ENCODE measurements at regions not wholly inside any gene's neighbourhood (a gene's known extent, or its start where the extent isn't known, plus 50 kb on each side); places are given as distances from the start of the nearest gene placed in this dataset.

- TF ChIP-seq, protein P1, sequence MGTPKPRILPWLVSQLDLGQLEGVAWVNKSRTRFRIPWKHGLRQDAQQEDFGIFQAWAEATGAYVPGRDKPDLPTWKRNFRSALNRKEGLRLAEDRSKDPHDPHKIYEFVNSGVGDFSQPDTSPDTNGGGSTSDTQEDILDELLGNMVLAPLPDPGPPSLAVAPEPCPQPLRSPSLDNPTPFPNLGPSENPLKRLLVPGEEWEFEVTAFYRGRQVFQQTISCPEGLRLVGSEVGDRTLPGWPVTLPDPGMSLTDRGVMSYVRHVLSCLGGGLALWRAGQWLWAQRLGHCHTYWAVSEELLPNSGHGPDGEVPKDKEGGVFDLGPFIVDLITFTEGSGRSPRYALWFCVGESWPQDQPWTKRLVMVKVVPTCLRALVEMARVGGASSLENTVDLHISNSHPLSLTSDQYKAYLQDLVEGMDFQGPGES (IDR thresholded peaks at IDR 0.05; ENCODE audit: low read depth, low read length): no peak
- no peak for TF ChIP-seq MEF2A (IDR thresholded peaks at IDR 0.05; ENCODE audit: borderline replicate concordance, low read depth)
- no peak for TF ChIP-seq CHD2 (IDR thresholded peaks at IDR 0.05; ENCODE audit: low read length, partially characterized antibody)
These were observed 130.4 kb upstream of the BASP1 start (continued) for GRCh38 chr5:17087035-17087434.

DNA sequence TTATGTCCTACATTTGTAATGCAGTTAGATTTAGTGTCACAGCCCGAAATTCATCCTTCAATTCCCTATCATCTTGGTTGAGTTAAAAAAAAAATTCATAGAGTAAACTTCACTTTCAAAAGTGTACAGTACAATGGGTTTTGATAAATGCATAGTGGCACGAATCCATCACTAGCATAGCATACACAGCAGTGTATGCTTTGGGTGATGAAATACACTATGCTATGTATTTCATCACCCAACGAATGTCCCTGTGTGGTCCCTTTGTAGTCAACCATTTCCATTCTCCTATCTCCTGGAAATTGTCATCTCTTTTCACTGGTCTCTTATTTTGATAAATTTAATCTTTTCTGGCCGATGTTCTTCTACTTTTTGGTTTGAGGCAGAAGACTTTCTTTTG is 129.4 kb upstream of the BASP1 start:
- CTCF ChIA-PET: no interaction called here
- no peak for DNase-seq
- no peaks in the 10 kb centered on the region for H3K9me3 ChIP-seq

More for the DNA sequence above, 129.4 kb upstream of the BASP1 start:
- H3K27ac ChIP-seq (ENCODE audit: low read depth in 2 of 2, low read length in 1 of 2): no peak overlapping the region
- H3K79me2 ChIP-seq (ENCODE audit: insufficient read depth): no peaks in the 10 kb centered on the region
- H3K4me1 ChIP-seq (ENCODE audit: control insufficient read depth in 1 of 2, insufficient read depth in 2 of 2, low read depth in 1 of 2, low read length in 1 of 2): no peaks in the 10 kb centered on the region
- H3F3A ChIP-seq (replicated peaks; ENCODE audit: insufficient read depth): no peaks in the 10 kb centered on the region
- POLR2A ChIA-PET: no interaction called here
- no peaks in the 10 kb centered on the region for H3K36me3 ChIP-seq (replicated peaks in 1 of 2; ENCODE audit: control insufficient read depth in 1 of 2, insufficient read depth in 2 of 2, low read length in 1 of 2)
- TF ChIP-seq NRF1 (IDR thresholded peaks at IDR 0.05; ENCODE audit: low read depth, low read length): no peak
- TF ChIP-seq RCOR1 (IDR thresholded peaks at IDR 0.05; ENCODE audit: low read length): no peak
- no peak for TF ChIP-seq RXRA (IDR thresholded peaks at IDR 0.05; ENCODE audit: borderline replicate concordance, low read depth)
- TF ChIP-seq RFX5 (IDR thresholded peaks at IDR 0.05; ENCODE audit: low read length): no peak
- TF ChIP-seq CHD2 (IDR thresholded peaks at IDR 0.05; ENCODE audit: low read length, partially characterized antibody): no peak
- no peak for TF ChIP-seq ELF1 (IDR thresholded peaks at IDR 0.05)
- no peak for TF ChIP-seq GABPA (IDR thresholded peaks at IDR 0.05; ENCODE audit: low read depth)
- no peak for TF ChIP-seq USF1 (IDR thresholded peaks at IDR 0.05; ENCODE audit: borderline replicate concordance, low read depth)
- no peak for TF ChIP-seq JUND (IDR thresholded peaks at IDR 0.05)
- TF ChIP-seq CTCF (IDR thresholded peaks at IDR 0.05): no peak
- TF ChIP-seq SMC3 (IDR thresholded peaks at IDR 0.05; ENCODE audit: low read depth, low read length): no peak
- TF ChIP-seq REST (IDR thresholded peaks at IDR 0.05; ENCODE audit: low read depth, low read length): no peak
- TF ChIP-seq TEAD4 (IDR thresholded peaks at IDR 0.05; ENCODE audit: borderline replicate concordance, insufficient read depth): no peak
- no peak for TF ChIP-seq EP300 (IDR thresholded peaks at IDR 0.05; ENCODE audit: borderline replicate concordance in 1 of 2, low read depth in 1 of 2, low read length in 1 of 2)
- H3K27me3 ChIP-seq (ENCODE audit: insufficient read depth): no peaks in the 10 kb centered on the region
- H3K9me2 ChIP-seq: no peaks in the 10 kb centered on the region
- H3K4me2 ChIP-seq: no peak overlapping the region
- no peaks in the 10 kb centered on the region for H4K20me1 ChIP-seq (ENCODE audit: insufficient read depth)
- 82% methylated on average over 4 of the region's 4 CpGs for WGBS (ENCODE audit: low lambda C conversion rate)
- no peak overlapping the region for H2AFZ ChIP-seq (ENCODE audit: low read depth)
- no peak overlapping the region for H3K9ac ChIP-seq
- no peak overlapping the region for H3K4me3 ChIP-seq (ENCODE audit: low read depth in 2 of 2, low read length in 1 of 2)

Data from SK-N-SH (cell line).